Naive thymus-derived CD4-positive, alpha-beta T cell (primary cell): ENCODE measurements at regions not wholly inside any gene's neighbourhood (a gene's known extent, or its start where the extent isn't known, plus 50 kb on each side); places are given as distances from the start of the nearest gene placed in this dataset.

Experiments
- ATAC-seq: fragments of 150-1000 bp; cut with Tn5 transposase; 2 replicates; pipeline ENCODE4 v1.10.0; 2021; ENCODE audit warnings: mild to moderate bottlenecking, moderate library complexity
- CTCF ChIA-PET: fragments of 350-600 bp; sonication (Branson Sonifier 250); formaldehyde crosslinking; loops from one replicate; lab custom pipeline; 2021; ENCODE audit warnings: antibody characterized with exemption; lab: Charles Lee
- POLR2A ChIA-PET: fragments of 350-600 bp; sonication (Branson Sonifier 250); formaldehyde crosslinking; loops from one replicate; lab custom pipeline; 2021; ENCODE audit warnings: antibody characterized with exemption, inconsistent platforms; lab: Charles Lee
- DNase-seq, 9 donors: peaks; one replicate each; pipeline versions ENCODE4 v3.0.0 to v3.0.0-alpha.2; 2020 to 2022; ENCODE audit warnings: mixed read lengths in 1 of 9
- H3K27ac ChIP-seq: one replicate; pipeline ENCODE4 v1.7.0; 2013; ENCODE audit warnings: mild to moderate bottlenecking, low read depth, low read length, moderate library complexity
- H3K27me3 ChIP-seq, 2 donors: one replicate each; pipeline ENCODE4 v1.7.0; 2013; ENCODE audit warnings: low read length in 2 of 2, mild to moderate bottlenecking in 2 of 2, moderate library complexity in 2 of 2; ENCODE audit not compliant: control insufficient read depth in 2 of 2, insufficient read depth in 2 of 2
- H3K36me3 ChIP-seq, 3 experiments: 1 replicate in 2 of 3; 2 replicates in 1 of 3; pipeline ENCODE4 v1.7.0; 2013; ENCODE audit warnings: low read length in 3 of 3, mild to moderate bottlenecking in 3 of 3, moderate library complexity in 1 of 3; ENCODE audit not compliant: insufficient read depth in 3 of 3, control insufficient read depth in 2 of 3
- H3K4me1 ChIP-seq, 2 donors: one replicate each; pipeline ENCODE4 v1.7.0; 2013; ENCODE audit warnings: low read length in 2 of 2, mild to moderate bottlenecking in 2 of 2, moderate library complexity in 1 of 2; ENCODE audit not compliant: control insufficient read depth in 2 of 2, insufficient read depth in 2 of 2
- H3K4me3 ChIP-seq: 2 replicates; pipeline ENCODE4 v1.7.0; 2013; ENCODE audit warnings: mild to moderate bottlenecking, low read length
- H3K9me3 ChIP-seq, 3 experiments: 1 replicate in 2 of 3; 2 replicates in 1 of 3; pipeline ENCODE4 v1.7.0; 2013; ENCODE audit warnings: low read length in 3 of 3; ENCODE audit not compliant: control insufficient read depth in 2 of 3
- H3K27ac Mint-ChIP-seq, 9 donors: one replicate each; pipeline ENCODE4 v1.8.0; 2020 to 2022; ENCODE audit warnings: mixed read lengths in 9 of 9, mild to moderate bottlenecking in 8 of 9, moderate library complexity in 5 of 9, inconsistent platforms in 2 of 9
- H3K27me3 Mint-ChIP-seq, 5 donors: one replicate each; pipeline ENCODE4 v1.8.0; 2021 to 2022; ENCODE audit warnings: mixed read lengths in 5 of 5, mild to moderate bottlenecking in 1 of 5
- H3K36me3 Mint-ChIP-seq, 5 donors: one replicate each; pipeline ENCODE4 v1.8.0; 2020 to 2022; ENCODE audit warnings: mixed read lengths in 5 of 5, mild to moderate bottlenecking in 3 of 5, inconsistent platforms in 1 of 5
- H3K4me1 Mint-ChIP-seq, 7 donors: one replicate each; pipeline ENCODE4 v1.8.0; 2020 to 2022; ENCODE audit warnings: mixed read lengths in 7 of 7, mild to moderate bottlenecking in 3 of 7, inconsistent platforms in 1 of 7
- H3K4me3 Mint-ChIP-seq, 10 donors: one replicate each; pipeline ENCODE4 v1.8.0; 2020 to 2022; ENCODE audit warnings: mild to moderate bottlenecking in 10 of 10, mixed read lengths in 10 of 10, moderate library complexity in 6 of 10, inconsistent platforms in 2 of 10
- H3K9me3 Mint-ChIP-seq, 11 donors: one replicate each; pipeline ENCODE4 v1.8.0; 2020 to 2022; ENCODE audit warnings: mixed read lengths in 11 of 11, mild to moderate bottlenecking in 4 of 11, inconsistent platforms in 1 of 11, moderate library complexity in 1 of 11
- intact Hi-C, 2 donors: fragments of 100-400 bp; cut with micrococcal nuclease; formaldehyde crosslinking; loops; one replicate each; pipeline ENCODE4 v1.15.1; 2023

DNA sequence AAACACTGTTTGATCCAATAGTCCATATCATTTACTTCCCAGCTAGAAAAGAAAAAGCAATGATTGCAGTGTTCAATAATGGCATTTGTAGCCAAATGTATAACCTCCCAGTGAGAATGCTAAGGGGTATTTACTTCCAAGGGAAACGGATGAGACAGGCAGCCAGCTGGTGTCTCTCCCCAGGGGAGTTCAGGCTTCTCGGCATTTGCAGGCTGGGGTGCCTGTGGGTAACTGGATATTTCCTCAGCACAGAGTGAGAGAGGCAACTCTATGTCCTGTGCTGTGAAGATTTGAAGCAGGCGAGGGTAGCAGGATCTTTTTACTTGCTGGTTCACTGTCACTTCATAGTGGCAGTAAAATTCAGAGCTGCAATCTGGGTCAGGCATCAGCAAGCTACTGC, 1455.6 kb upstream of the TMEM132C start:
- DNase-seq (no peak), ATAC-seq (no peak)
- Mint-ChIP-seq H3K27me3 (peaks cover 0 to 10% (median 4%) of the 10 kb centered on the region in 5 donors), H3K36me3 (no peaks in the 10 kb centered on the region), H3K9me3 (peaks cover 0 to 14% (median 1%) of the 10 kb centered on the region in 11 donors), H3K27ac (no peak overlapping the region), H3K4me1 (peaks cover 0 to 2% (median 0%) of the 10 kb centered on the region in 7 donors), H3K4me3 (no peak overlapping the region)
- intact Hi-C loops, result no loop called here
- Histone ChIP-seq H3K4me1 (no peaks in the 10 kb centered on the region), H3K36me3 (no peaks in the 10 kb centered on the region), H3K27me3 (no peaks in the 10 kb centered on the region), H3K27ac (no peak overlapping the region), H3K4me3 (no peak overlapping the region), H3K9me3 (no peaks in the 10 kb centered on the region)
- POLR2A ChIA-PET, result no interaction called here
- CTCF ChIA-PET, result no interaction called here

DNA sequence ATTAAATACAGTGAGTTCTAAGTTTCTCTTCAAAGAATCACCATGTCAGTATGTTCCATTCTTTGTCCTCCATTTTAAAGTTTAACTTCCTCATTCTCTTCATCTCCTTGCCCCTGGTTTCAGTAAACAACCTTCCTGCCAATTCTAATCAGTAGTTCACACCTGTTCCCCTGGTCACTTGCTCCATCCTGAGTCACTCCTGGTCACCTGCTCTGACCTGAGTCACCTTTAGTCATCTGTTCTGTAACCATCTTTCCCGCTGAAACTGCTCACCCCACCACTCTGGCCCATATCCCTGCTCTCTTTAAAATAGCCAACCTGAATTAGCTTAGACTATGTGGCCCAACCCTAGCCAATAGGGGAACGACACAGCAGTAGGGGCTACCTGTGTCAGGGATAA, 1447.4 kb upstream of the TMEM132C start:
- CTCF ChIA-PET, result no interaction called here
- peaks cover 0 to 31% (median 10%) of the 10 kb centered on the region in 11 donors for H3K9me3 Mint-ChIP-seq
- no peak overlapping the region for H3K27ac Mint-ChIP-seq
- H3K4me1 Mint-ChIP-seq, result peaks cover 0 to under 1% (median 0%) of the 10 kb centered on the region in 7 donors
- Histone ChIP-seq H3K9me3 (peaks cover 0 to 11% (median 0%) of the 10 kb centered on the region in 3 experiments), H3K4me1 (no peaks in the 10 kb centered on the region), H3K27ac (no peak overlapping the region), H3K36me3 (no peaks in the 10 kb centered on the region), H3K27me3 (no peaks in the 10 kb centered on the region), H3K4me3 (no peak overlapping the region)
- no peak overlapping the region for H3K4me3 Mint-ChIP-seq
- peaks cover 0 to 5% (median 0%) of the 10 kb centered on the region in 5 donors for H3K27me3 Mint-ChIP-seq
- intact Hi-C loops, result no loop called here
- H3K36me3 Mint-ChIP-seq, result peaks cover 0 to 6% (median 0%) of the 10 kb centered on the region in 5 donors
- ATAC-seq (no peak), DNase-seq (no peak)
- POLR2A ChIA-PET, result no interaction called here

DNA sequence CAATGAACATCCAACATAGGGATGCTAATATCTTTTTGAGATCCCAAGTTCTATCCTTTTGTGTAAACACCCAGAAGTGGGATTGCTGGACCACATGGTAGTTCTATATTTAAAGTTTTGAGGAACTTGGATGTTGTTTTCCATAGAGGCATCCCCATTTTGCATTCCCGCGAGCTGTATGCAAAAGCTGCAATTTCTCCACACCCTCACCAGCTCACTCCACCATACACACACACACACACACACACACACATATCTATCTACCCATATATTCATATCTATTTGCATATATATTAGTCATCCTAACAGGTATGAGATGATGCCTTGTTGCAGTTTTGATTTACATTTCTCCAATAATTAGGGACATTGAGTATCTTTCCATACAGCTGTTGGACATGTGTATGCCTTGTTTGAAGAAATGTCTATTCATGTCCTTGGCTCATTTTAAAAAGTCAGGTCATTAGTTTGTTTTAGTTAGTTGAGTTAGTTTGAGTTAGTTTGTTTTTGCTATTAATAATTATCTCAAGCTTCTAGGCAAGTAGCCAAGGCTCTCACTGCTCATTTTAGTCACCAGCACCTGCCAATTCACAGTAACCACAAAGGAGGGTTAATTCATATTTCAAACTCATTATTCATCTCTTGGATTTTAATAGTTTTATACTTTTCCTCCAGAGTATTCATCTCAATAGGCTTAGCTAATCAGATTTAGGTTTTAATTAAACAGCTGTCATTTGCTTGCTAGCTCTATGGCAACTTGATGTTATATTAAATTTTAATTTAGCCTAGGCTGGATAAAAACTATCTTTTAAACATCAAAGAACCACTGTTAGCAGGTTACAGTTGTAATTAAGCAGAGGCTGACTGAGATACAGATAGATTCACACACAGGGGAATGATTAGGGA, 1435.9 kb upstream of the TMEM132C start:
- no peak overlapping the region for H3K27ac ChIP-seq
- Mint-ChIP-seq H3K36me3 (peaks cover 0 to 4% (median 0%) of the 10 kb centered on the region in 5 donors), H3K4me3 (no peak overlapping the region), H3K4me1 (peaks cover 0 to 2% (median 0%) of the 10 kb centered on the region in 7 donors), H3K27me3 (peaks cover 2 to 28% (median 22%) of the 10 kb centered on the region in 5 donors), H3K9me3 (peaks cover 6 to 35% (median 15%) of the 10 kb centered on the region in 11 donors), H3K27ac (no peak overlapping the region)
- no peak for ATAC-seq
- no peaks in the 10 kb centered on the region for H3K36me3 ChIP-seq
- CTCF ChIA-PET, result no interaction called here
- H3K4me1 ChIP-seq, result no peaks in the 10 kb centered on the region
- intact Hi-C loops, result no loop called here
- POLR2A ChIA-PET, result no interaction called here
- H3K9me3 ChIP-seq, result no peaks in the 10 kb centered on the region
- DNase-seq, result no peak
- peaks cover 0 to 2% of the 10 kb centered on the region in 2 donors for H3K27me3 ChIP-seq
- H3K4me3 ChIP-seq, result no peak overlapping the region

DNA sequence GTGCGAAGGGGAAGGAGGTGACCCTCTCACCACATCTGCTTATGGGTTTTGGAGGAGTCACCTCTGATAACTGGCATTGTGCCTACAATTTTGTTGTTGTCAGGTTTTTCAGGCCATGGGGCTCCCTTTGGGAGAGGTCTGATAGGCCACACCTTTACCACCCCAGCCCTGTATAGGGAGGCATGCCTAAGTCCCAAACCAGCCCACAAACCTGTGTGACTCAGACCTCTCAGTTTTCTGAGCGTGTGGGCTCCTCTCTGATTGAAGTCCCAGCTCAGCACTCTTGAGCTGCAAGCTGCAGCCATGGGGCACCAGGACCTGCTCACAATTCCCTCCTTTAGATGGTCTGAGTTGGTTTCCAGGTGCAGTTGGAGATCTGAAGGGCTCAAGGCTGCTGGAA, 1429.3 kb upstream of the TMEM132C start:
- Histone ChIP-seq H3K4me3 (no peak overlapping the region), H3K27me3 (peaks cover 0 to 2% of the 10 kb centered on the region in 2 donors), H3K27ac (no peak overlapping the region), H3K9me3 (peaks cover 0 to 18% (median 0%) of the 10 kb centered on the region in 3 experiments), H3K4me1 (no peaks in the 10 kb centered on the region), H3K36me3 (no peaks in the 10 kb centered on the region)
- peaks cover 12 to 62% (median 30%) of the 10 kb centered on the region in 11 donors for H3K9me3 Mint-ChIP-seq
- H3K27me3 Mint-ChIP-seq, result peaks cover 0 to 26% (median 21%) of the 10 kb centered on the region in 5 donors
- intact Hi-C loops, result no loop called here
- ATAC-seq, result no peak
- CTCF ChIA-PET, result no interaction called here
- POLR2A ChIA-PET, result no interaction called here
- H3K4me3 Mint-ChIP-seq, result no peak overlapping the region
- peaks cover 0 to 9% (median 0%) of the 10 kb centered on the region in 5 donors for H3K36me3 Mint-ChIP-seq
- no peak for DNase-seq
- H3K27ac Mint-ChIP-seq, result no peak overlapping the region
- H3K4me1 Mint-ChIP-seq, result no peaks in the 10 kb centered on the region

DNA sequence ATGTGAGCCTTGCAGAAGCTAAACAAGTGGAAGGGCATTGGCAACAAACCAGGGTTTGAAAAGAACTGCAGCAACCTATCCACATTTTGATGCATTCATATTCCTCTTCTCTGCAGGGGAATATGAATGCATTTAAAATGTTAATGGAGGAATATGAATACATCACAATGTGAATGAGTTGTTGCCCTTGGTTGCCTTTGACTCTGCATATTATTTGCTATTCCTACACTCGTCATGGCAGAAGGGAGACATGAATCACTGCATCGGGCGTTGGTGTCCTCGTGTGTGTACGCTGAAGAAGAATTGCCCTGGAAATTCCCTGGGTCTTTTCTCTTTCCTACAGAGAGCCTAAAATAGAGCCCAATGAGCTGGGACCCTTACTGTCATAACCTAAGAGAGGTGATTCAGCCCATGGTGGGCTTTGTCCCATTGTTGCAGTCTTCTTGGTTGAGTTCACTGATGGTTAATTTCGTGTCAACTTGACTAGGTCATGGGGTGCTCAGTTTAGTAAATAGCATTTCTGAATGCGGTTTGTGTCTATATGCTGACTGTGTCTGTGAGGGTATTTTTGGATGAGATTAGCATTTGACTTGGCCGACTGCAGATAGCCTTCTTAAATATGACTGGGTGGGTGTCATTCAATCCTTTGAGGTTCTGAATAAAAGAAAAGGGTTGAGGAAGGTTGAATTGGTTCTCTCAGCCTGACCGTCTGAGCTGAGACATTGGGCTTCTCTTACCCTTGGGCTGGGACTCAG, 1422.9 kb upstream of the TMEM132C start:
- no peak overlapping the region for H3K4me3 Mint-ChIP-seq
- H3K36me3 Mint-ChIP-seq, result no peaks in the 10 kb centered on the region
- ATAC-seq, result no peak

DNA sequence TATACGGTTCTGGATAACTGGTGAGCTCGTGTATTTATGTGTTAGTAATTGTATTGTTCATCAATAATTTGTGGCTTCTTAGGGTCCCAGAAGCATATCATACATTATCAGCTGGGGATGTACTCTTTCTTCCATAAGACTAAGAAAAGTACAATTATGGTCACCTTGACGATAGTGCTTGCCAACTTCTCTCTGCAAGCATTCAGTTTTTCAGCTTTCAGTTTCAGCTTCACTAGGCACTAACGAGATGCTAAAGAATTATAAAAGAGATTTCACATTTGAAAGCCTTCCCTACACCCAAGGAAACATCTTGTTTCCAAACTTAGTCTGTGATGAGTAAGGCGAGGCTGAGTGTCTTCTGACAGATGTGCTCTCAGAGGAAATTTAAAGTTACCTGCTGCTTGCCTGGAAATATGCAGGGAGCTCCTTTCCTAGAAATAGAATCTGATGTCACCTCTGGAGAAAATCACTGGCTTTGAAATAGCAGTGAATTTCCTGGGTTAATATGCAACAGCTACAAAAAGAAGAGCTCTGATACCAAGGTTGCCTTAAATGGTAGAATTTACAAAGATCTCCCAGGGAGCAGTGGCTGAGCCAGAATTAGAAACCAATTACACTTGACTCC, 1419.9 kb upstream of the TMEM132C start:
- Histone ChIP-seq H3K4me3 (no peak overlapping the region), H3K36me3 (no peaks in the 10 kb centered on the region), H3K27ac (no peak overlapping the region), H3K9me3 (no peaks in the 10 kb centered on the region), H3K4me1 (no peaks in the 10 kb centered on the region), H3K27me3 (no peaks in the 10 kb centered on the region)
- Mint-ChIP-seq H3K4me3 (no peak overlapping the region), H3K27ac (no peak overlapping the region), H3K27me3 (peaks cover 0 to 3% (median 0%) of the 10 kb centered on the region in 5 donors), H3K4me1 (no peaks in the 10 kb centered on the region), H3K36me3 (no peaks in the 10 kb centered on the region), H3K9me3 (peaks cover 0 to 2% (median 0%) of the 10 kb centered on the region in 11 donors)
- ATAC-seq (no peak), DNase-seq (no peak)
- intact Hi-C loops, result no loop called here
- ChIA-PET CTCF (no interaction called here), POLR2A (no interaction called here)

More for the DNA sequence above, 1422.9 kb upstream of the TMEM132C start:
- no peaks in the 10 kb centered on the region for H3K4me1 Mint-ChIP-seq
- H3K36me3 ChIP-seq, result no peaks in the 10 kb centered on the region
- peaks cover 0 to 6% (median 2%) of the 10 kb centered on the region in 11 donors for H3K9me3 Mint-ChIP-seq
- no peak for DNase-seq
- no peak overlapping the region for H3K4me3 ChIP-seq
- intact Hi-C loops, result no loop called here
- H3K27ac ChIP-seq, result no peak overlapping the region
- no peaks in the 10 kb centered on the region for H3K9me3 ChIP-seq
- H3K27me3 ChIP-seq, result no peaks in the 10 kb centered on the region
- H3K27me3 Mint-ChIP-seq, result peaks cover 0 to 10% (median 0%) of the 10 kb centered on the region in 5 donors
- no peaks in the 10 kb centered on the region for H3K4me1 ChIP-seq
- POLR2A ChIA-PET, result no interaction called here
- CTCF ChIA-PET, result no interaction called here
- H3K27ac Mint-ChIP-seq, result no peak overlapping the region
